ENCODE measurements at regions not wholly inside any gene's neighbourhood (a gene's known extent, or its start where the extent isn't known, plus 50 kb on each side); places are given as distances from the start of the nearest gene placed in this dataset.

GRCh38 chr5:44099643-44100042 lies 289.6 kb downstream of the FGF10 start (continued):
- TF ChIP-seq THAP12 (CRISPR knock-in tag; IDR thresholded peaks at IDR 0.05), result no peak
- TF ChIP-seq NUFIP1 (IDR thresholded peaks at IDR 0.05; ENCODE audit: partially characterized antibody), result no peak
- TF ChIP-seq PTTG1 (tag; IDR thresholded peaks at IDR 0.05; ENCODE audit: low read depth), result no peak
- no peak for TF ChIP-seq ZNF311 (CRISPR knock-in tag; IDR thresholded peaks at IDR 0.05)
- no peak for TF ChIP-seq ZNF384 (IDR thresholded peaks at IDR 0.05; ENCODE audit: low read depth, low read length)
- TF ChIP-seq ARID3B (CRISPR knock-in tag; IDR thresholded peaks at IDR 0.05; ENCODE audit: borderline replicate concordance), result no peak
- no peak for TF ChIP-seq MYBL2 (IDR thresholded peaks at IDR 0.05; ENCODE audit: low read depth)
- TF ChIP-seq MYBL2 (CRISPR knock-in tag; IDR thresholded peaks at IDR 0.05; ENCODE audit: borderline replicate concordance), result no peak
- TF ChIP-seq ELF1 (tag; IDR thresholded peaks at IDR 0.05), result no peak
- no peak for TF ChIP-seq HEY1 (CRISPR knock-in tag; IDR thresholded peaks at IDR 0.05; ENCODE audit: borderline replicate concordance)
- no peak for TF ChIP-seq ZNF449 (CRISPR knock-in tag; IDR thresholded peaks at IDR 0.05)
- no peak for TF ChIP-seq E2F8 (IDR thresholded peaks at IDR 0.05; ENCODE audit: low read depth, partially characterized antibody)
- no peak for TF ChIP-seq ATF1 (CRISPR knock-in tag; IDR thresholded peaks at IDR 0.05)
- TF ChIP-seq ATF1 (tag; IDR thresholded peaks at IDR 0.05), result no peak
- TF ChIP-seq CC2D1A (IDR thresholded peaks at IDR 0.05), result no peak
- no peak for TF ChIP-seq ZFPM2 (CRISPR knock-in tag; IDR thresholded peaks at IDR 0.05)
